ENCODE measurements at regions not wholly inside any gene's neighbourhood (a gene's known extent, or its start where the extent isn't known, plus 50 kb on each side); places are given as distances from the start of the nearest gene placed in this dataset.

DNA sequence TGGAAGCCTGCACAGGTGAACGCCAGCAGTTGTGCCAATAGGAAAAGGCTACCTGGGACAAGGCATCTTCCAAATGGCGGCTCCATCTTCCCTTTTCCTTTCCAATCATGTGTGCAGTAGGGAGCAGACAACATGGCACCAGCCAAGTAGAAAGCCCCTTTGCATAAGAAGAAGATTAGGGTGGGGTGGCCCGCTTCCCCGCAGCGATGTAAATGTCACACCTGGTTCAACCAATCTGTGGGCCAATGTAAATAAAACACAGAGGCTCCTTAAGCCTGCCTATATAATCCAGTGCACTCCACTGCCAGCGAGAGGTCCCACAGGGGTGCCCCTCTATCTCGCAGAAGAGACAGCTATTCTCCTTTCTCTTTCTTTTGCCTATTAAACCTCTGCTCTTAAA, 468.4 kb upstream of the CRIM1 start:
- BruUV-seq (replicated peaks): no TSS peak
- CTCF ChIA-PET: no interaction called here
- no peak for DNase-seq
- TF ChIP-seq, protein P1, sequence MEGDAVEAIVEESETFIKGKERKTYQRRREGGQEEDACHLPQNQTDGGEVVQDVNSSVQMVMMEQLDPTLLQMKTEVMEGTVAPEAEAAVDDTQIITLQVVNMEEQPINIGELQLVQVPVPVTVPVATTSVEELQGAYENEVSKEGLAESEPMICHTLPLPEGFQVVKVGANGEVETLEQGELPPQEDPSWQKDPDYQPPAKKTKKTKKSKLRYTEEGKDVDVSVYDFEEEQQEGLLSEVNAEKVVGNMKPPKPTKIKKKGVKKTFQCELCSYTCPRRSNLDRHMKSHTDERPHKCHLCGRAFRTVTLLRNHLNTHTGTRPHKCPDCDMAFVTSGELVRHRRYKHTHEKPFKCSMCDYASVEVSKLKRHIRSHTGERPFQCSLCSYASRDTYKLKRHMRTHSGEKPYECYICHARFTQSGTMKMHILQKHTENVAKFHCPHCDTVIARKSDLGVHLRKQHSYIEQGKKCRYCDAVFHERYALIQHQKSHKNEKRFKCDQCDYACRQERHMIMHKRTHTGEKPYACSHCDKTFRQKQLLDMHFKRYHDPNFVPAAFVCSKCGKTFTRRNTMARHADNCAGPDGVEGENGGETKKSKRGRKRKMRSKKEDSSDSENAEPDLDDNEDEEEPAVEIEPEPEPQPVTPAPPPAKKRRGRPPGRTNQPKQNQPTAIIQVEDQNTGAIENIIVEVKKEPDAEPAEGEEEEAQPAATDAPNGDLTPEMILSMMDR (IDR thresholded peaks at IDR 0.05; ENCODE audit: unreplicated experiment): no peak
- H3K27ac Mint-ChIP-seq (ENCODE audit: unreplicated experiment): no peak overlapping the region
- H3K4me1 Mint-ChIP-seq (ENCODE audit: low read depth, unreplicated experiment): no peaks in the 10 kb centered on the region
- intact Hi-C loops (cut with micrococcal nuclease; ENCODE audit: unreplicated experiment): no loop called here
- H3K9me3 Mint-ChIP-seq (ENCODE audit: low read depth, unreplicated experiment): no peaks in the 10 kb centered on the region
- no peak overlapping the region for H3K4me3 Mint-ChIP-seq (ENCODE audit: low read depth, unreplicated experiment)
- H3K36me3 Mint-ChIP-seq (ENCODE audit: insufficient read depth, unreplicated experiment): no peaks in the 10 kb centered on the region
- H3K27me3 Mint-ChIP-seq (ENCODE audit: unreplicated experiment): no peaks in the 10 kb centered on the region

DNA sequence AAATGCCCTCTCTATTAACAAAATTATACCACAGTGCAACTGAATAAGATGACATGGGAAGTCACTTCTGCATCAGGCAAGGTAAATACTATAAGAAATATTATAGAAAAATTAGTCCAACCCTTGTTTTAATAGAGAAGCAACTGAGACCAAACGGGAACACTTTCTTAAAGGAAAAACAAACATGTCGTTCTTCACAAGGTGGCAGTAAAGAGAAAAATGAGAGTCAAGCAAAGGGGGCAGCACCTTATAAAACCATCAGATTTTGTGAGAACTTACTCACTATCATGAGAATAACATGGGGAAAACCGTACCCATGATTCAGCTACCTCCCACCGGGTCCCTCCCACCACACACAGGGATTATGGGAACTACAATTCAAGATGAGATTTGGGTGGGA, 481.7 kb upstream of the CRIM1 start:
- no peaks in the 10 kb centered on the region for H3K36me3 Mint-ChIP-seq (ENCODE audit: insufficient read depth, unreplicated experiment)
- no peak for DNase-seq
- H3K4me3 Mint-ChIP-seq (ENCODE audit: low read depth, unreplicated experiment): no peak overlapping the region
- CTCF ChIA-PET: no interaction called here
- no peaks in the 10 kb centered on the region for H3K4me1 Mint-ChIP-seq (ENCODE audit: low read depth, unreplicated experiment)
- H3K27me3 Mint-ChIP-seq (ENCODE audit: unreplicated experiment): no peaks in the 10 kb centered on the region
- TF ChIP-seq, protein P1 (IDR thresholded peaks at IDR 0.05; ENCODE audit: unreplicated experiment): no peak
- intact Hi-C loops (cut with micrococcal nuclease; ENCODE audit: unreplicated experiment): no loop called here
- BruUV-seq (replicated peaks): no TSS peak
- no peak overlapping the region for H3K27ac Mint-ChIP-seq (ENCODE audit: unreplicated experiment)
- H3K9me3 Mint-ChIP-seq (ENCODE audit: low read depth, unreplicated experiment): no peaks in the 10 kb centered on the region

DNA sequence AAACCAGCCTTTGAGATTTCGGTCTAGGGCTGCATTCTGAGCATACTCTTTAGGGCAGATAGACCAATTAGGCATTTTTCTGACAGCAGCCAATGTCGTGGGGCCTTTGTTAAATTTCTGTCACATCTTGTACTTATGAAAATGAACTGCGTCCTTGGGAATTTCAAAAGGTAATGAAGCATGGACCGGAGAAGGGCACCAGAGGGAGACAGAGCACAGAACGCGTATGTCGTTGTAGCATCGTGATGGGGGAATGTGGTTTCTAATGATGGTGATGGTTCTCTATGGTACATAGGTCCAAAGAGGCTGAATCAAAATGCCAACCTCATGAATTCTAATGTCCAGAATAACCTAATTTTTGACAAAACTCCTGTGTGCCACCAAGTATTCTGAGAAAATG, 483.9 kb upstream of the CRIM1 start:
- CTCF ChIA-PET: no interaction called here
- Mint-ChIP-seq H3K27ac (ENCODE audit: unreplicated experiment) (no peak overlapping the region), H3K36me3 (ENCODE audit: insufficient read depth, unreplicated experiment) (no peaks in the 10 kb centered on the region), H3K9me3 (ENCODE audit: low read depth, unreplicated experiment) (no peaks in the 10 kb centered on the region), H3K4me3 (ENCODE audit: low read depth, unreplicated experiment) (no peak overlapping the region), H3K4me1 (ENCODE audit: low read depth, unreplicated experiment) (no peaks in the 10 kb centered on the region), H3K27me3 (ENCODE audit: unreplicated experiment) (no peaks in the 10 kb centered on the region)
- intact Hi-C loops (cut with micrococcal nuclease; ENCODE audit: unreplicated experiment): no loop called here
- DNase-seq: no peak
- TF ChIP-seq, protein P1 (IDR thresholded peaks at IDR 0.05; ENCODE audit: unreplicated experiment): no peak
- no TSS peak for BruUV-seq (replicated peaks)

DNA sequence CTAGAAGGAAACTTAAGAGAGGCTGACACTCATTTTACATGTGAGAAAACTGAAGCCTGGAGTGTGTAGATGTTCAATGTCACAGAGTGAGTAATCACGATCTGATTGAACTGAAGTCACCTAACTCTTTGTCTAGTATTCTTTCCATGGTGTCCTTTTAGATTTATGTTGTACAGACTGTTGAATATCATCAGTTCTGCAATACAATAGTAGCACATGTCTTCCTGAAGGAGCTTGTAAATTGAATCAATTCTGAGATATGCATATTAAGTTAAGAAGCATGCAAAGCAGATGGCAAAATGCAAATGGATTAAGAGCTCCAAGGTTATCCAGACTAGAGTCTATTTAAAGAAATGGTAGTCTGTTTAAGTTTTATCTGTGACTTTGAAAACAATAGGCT, 484.9 kb upstream of the CRIM1 start:
- intact Hi-C loops (cut with micrococcal nuclease; ENCODE audit: unreplicated experiment): no loop called here
- CTCF ChIA-PET: no interaction called here
- TF ChIP-seq, protein P1 (IDR thresholded peaks at IDR 0.05; ENCODE audit: unreplicated experiment): no peak

DNA sequence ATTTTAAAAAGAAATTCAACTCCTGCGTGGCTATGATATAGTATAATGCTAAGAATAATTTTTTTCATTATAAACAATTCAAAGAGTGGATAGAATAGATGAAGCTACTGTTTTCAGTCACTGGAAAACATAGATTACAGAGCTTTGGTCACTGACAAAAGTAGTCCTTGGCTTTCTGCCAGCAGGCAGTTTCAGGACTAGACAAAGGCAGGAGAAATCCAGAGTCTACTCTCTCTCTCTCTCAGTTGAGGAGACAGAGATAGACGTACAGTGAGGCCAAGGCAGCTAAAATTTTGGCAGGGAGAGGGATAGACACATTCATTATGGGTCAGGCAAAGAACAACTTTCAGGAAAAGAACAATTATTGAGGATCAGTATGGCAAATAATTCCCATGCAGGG, 491.4 kb upstream of the CRIM1 start:
- H3K4me3 Mint-ChIP-seq (ENCODE audit: low read depth, unreplicated experiment): no peak overlapping the region
- BruUV-seq (replicated peaks): no TSS peak
- H3K9me3 Mint-ChIP-seq (ENCODE audit: low read depth, unreplicated experiment): peaks cover 2% of the 10 kb centered on the region
- intact Hi-C loops (cut with micrococcal nuclease; ENCODE audit: unreplicated experiment): no loop called here
- no peak for DNase-seq
- H3K27me3 Mint-ChIP-seq (ENCODE audit: unreplicated experiment): no peaks in the 10 kb centered on the region
- H3K27ac Mint-ChIP-seq (ENCODE audit: unreplicated experiment): no peak overlapping the region
- H3K36me3 Mint-ChIP-seq (ENCODE audit: insufficient read depth, unreplicated experiment): no peaks in the 10 kb centered on the region
- H3K4me1 Mint-ChIP-seq (ENCODE audit: low read depth, unreplicated experiment): no peaks in the 10 kb centered on the region
- TF ChIP-seq, protein P1 (IDR thresholded peaks at IDR 0.05; ENCODE audit: unreplicated experiment): no peak
- CTCF ChIA-PET: no interaction called here

More for the DNA sequence above, 484.9 kb upstream of the CRIM1 start:
- Mint-ChIP-seq H3K4me1 (ENCODE audit: low read depth, unreplicated experiment) (no peaks in the 10 kb centered on the region), H3K9me3 (ENCODE audit: low read depth, unreplicated experiment) (no peaks in the 10 kb centered on the region), H3K4me3 (ENCODE audit: low read depth, unreplicated experiment) (no peak overlapping the region), H3K27ac (ENCODE audit: unreplicated experiment) (no peak overlapping the region), H3K36me3 (ENCODE audit: insufficient read depth, unreplicated experiment) (no peaks in the 10 kb centered on the region), H3K27me3 (ENCODE audit: unreplicated experiment) (no peaks in the 10 kb centered on the region)
- DNase-seq: no peak
- no TSS peak for BruUV-seq (replicated peaks)
